PC-9 (cell line): ENCODE measurements at regions not wholly inside any gene's neighbourhood (a gene's known extent, or its start where the extent isn't known, plus 50 kb on each side); places are given as distances from the start of the nearest gene placed in this dataset.

Experiments used
- BruUV-seq: library from RNA; stranded (reverse); fragments of 400-500 nt; replicated peaks from 2 replicates; lab custom pipeline; 2021; lab: Mats Ljungman, UMichigan
- CTCF ChIA-PET: fragments of 300-600 bp; sonication (Branson Sonifier 250); formaldehyde crosslinking; loops from one replicate; lab custom pipeline; 2022; ENCODE audit warnings: antibody characterized with exemption; lab: Charles Lee
- POLR2A ChIA-PET: fragments of 300-600 bp; sonication (Branson Sonifier 250); formaldehyde crosslinking; loops from one replicate; lab custom pipeline; 2022; ENCODE audit warnings: antibody characterized with exemption; ENCODE audit not compliant: unreplicated experiment; lab: Charles Lee
- DNase-seq, 2 experiments: peaks; one replicate each; pipeline versions ENCODE4 v3.0.0 to v3.0.0-alpha.2; 2015 to 2022; ENCODE audit warnings: mixed read lengths in 1 of 2
- H2AFZ ChIP-seq: fragments of 200-600 bp; sonication (generic); 2 replicates; pipeline ENCODE4 v1.8.1; 2017; ENCODE audit warnings: antibody characterized with exemption
- H3F3A ChIP-seq: fragments of 200-600 bp; sonication (generic); 2 replicates; pipeline ENCODE4 v1.8.1; 2017; ENCODE audit warnings: antibody characterized with exemption, mild to moderate bottlenecking, low read depth; ENCODE audit not compliant: insufficient read depth
- H3K27ac ChIP-seq: fragments of 200-600 bp; sonication (generic); 2 replicates; pipeline ENCODE4 v1.6.1; 2016; ENCODE audit warnings: mixed run types
- H3K27me3 ChIP-seq: fragments of 200-600 bp; sonication (generic); 2 replicates; pipeline ENCODE4 v1.6.1; 2016; ENCODE audit warnings: low read depth, mixed run types; ENCODE audit not compliant: insufficient read depth
- H3K36me3 ChIP-seq: fragments of 200-600 bp; sonication (generic); 2 replicates; pipeline ENCODE4 v1.6.1; 2016; ENCODE audit warnings: low read depth, mixed run types
- H3K4me1 ChIP-seq: fragments of 200-600 bp; sonication (generic); replicated peaks from 2 replicates; pipeline ENCODE4 v1.6.1; 2016; ENCODE audit warnings: mixed run types; ENCODE audit not compliant: insufficient read depth
- H3K4me2 ChIP-seq: fragments of 200-600 bp; sonication (generic); 2 replicates; pipeline ENCODE4 v1.6.1; 2017; ENCODE audit warnings: mixed run types
- H3K4me3 ChIP-seq: fragments of 200-600 bp; sonication (generic); 2 replicates; pipeline ENCODE4 v1.6.1; 2016; ENCODE audit warnings: mixed run types
- H3K79me2 ChIP-seq: fragments of 200-600 bp; sonication (generic); 2 replicates; pipeline ENCODE4 v1.6.1; 2017; ENCODE audit warnings: low read depth, mixed run types
- H3K9me2 ChIP-seq: fragments of 200-600 bp; sonication (generic); 2 replicates; pipeline ENCODE4 v1.8.1; 2017; ENCODE audit warnings: mild to moderate bottlenecking; ENCODE audit not compliant: insufficient read depth
- H3K9me3 ChIP-seq: fragments of 200-600 bp; sonication (generic); 2 replicates; pipeline ENCODE4 v1.8.1; 2016; ENCODE audit warnings: low read depth; ENCODE audit not compliant: insufficient read depth
- H4K20me1 ChIP-seq: fragments of 200-600 bp; sonication (generic); 2 replicates; pipeline ENCODE4 v1.8.1; 2017; ENCODE audit not compliant: insufficient read depth
- CTCF ChIP-seq: fragments of 200-600 bp; sonication (generic); conservative IDR thresholded peaks from 2 replicates; pipeline ENCODE4 v1.6.1; 2017; ENCODE audit warnings: mixed run types, antibody characterized with exemption, mild to moderate bottlenecking, moderate library complexity
- EZH2 ChIP-seq: fragments of 200-600 bp; sonication (generic); IDR thresholded peaks from 2 replicates; pipeline ENCODE4 v1.8.0; 2017; ENCODE audit warnings: antibody characterized with exemption, low read depth
- intact Hi-C: fragments of 100-400 bp; cut with micrococcal nuclease; formaldehyde crosslinking; loops from one replicate; pipeline ENCODE4 v1.10.0; 2022; ENCODE audit not compliant: unreplicated experiment

GRCh38 chrX:5575407-5575806, 653.3 kb downstream of the NLGN4X start:
- Histone ChIP-seq H3K27me3 (no peaks in the 10 kb centered on the region), H3K4me2 (no peak overlapping the region), H3F3A (no peaks in the 10 kb centered on the region), H4K20me1 (no peaks in the 10 kb centered on the region), H2AFZ (no peak overlapping the region), H3K9me3 (no peaks in the 10 kb centered on the region), H3K4me3 (no peak overlapping the region), H3K9me2 (no peaks in the 10 kb centered on the region), H3K27ac (no peak overlapping the region), H3K4me1 (no peaks in the 10 kb centered on the region), H3K79me2 (no peaks in the 10 kb centered on the region), H3K36me3 (no peaks in the 10 kb centered on the region)
- BruUV-seq = no TSS peak
- intact Hi-C loops = no loop called here
- no peak for DNase-seq
- ChIA-PET CTCF (no interaction called here), POLR2A (no interaction called here)
- TF ChIP-seq CTCF = no peak
- TF ChIP-seq EZH2 = no peak

- POLR2A ChIA-PET = no interaction called here
- no TSS peak for BruUV-seq
Measured at GRCh38 chrX:5568934-5569333, 659.7 kb downstream of the NLGN4X start.

GRCh38 chrX:5559386-5559785, 669.3 kb downstream of the NLGN4X start:
- POLR2A ChIA-PET = no interaction called here
- CTCF ChIA-PET = no interaction called here
- no peak overlapping the region for H2AFZ ChIP-seq
- TF ChIP-seq EZH2 (no peak), CTCF (no peak)
- peak in 1 of 2 experiments; percentile 56 for DNase-seq
- H3K36me3 ChIP-seq = no peaks in the 10 kb centered on the region
- intact Hi-C loops = no loop called here
- no peak overlapping the region for H3K4me2 ChIP-seq
- H3K9me3 ChIP-seq = no peaks in the 10 kb centered on the region
- no peaks in the 10 kb centered on the region for H3K79me2 ChIP-seq
- H3K4me1 ChIP-seq = no peaks in the 10 kb centered on the region
- no TSS peak for BruUV-seq
- H3K9me2 ChIP-seq = no peaks in the 10 kb centered on the region
- H3K27me3 ChIP-seq = no peaks in the 10 kb centered on the region
- no peak overlapping the region for H3K4me3 ChIP-seq
- H4K20me1 ChIP-seq = no peaks in the 10 kb centered on the region
- no peaks in the 10 kb centered on the region for H3F3A ChIP-seq
- H3K27ac ChIP-seq = no peak overlapping the region

More at GRCh38 chrX:5568934-5569333, 659.7 kb downstream of the NLGN4X start:
- Histone ChIP-seq H3F3A (no peaks in the 10 kb centered on the region), H2AFZ (no peak overlapping the region), H3K9me2 (no peaks in the 10 kb centered on the region; the same call in 1 of the 2 replicates), H3K36me3 (no peaks in the 10 kb centered on the region), H3K4me2 (no peak overlapping the region), H3K4me3 (no peak overlapping the region), H3K9me3 (no peaks in the 10 kb centered on the region), H3K27me3 (no peaks in the 10 kb centered on the region), H3K79me2 (no peaks in the 10 kb centered on the region), H3K27ac (no peak overlapping the region), H3K4me1 (no peaks in the 10 kb centered on the region), H4K20me1 (no peaks in the 10 kb centered on the region)
- intact Hi-C loops = no loop called here
- TF ChIP-seq CTCF = no peak
- TF ChIP-seq EZH2 = no peak
- CTCF ChIA-PET = no interaction called here
- no peak for DNase-seq
